Keratinocyte (primary cell): ENCODE measurements at regions not wholly inside any gene's neighbourhood (a gene's known extent, or its start where the extent isn't known, plus 50 kb on each side); places are given as distances from the start of the nearest gene placed in this dataset.
"Not testable (repeated sequence)": the region's sequence is repeated elsewhere in the genome, so short reads cannot be mapped to it uniquely, and the experiment has no call there.

Experiments used
- DNase-seq: peaks from one replicate; pipeline ENCODE4 v3.0.0-alpha.2; 2011; ENCODE audit warnings: low read depth, missing footprints, low spot score
- FAIRE-seq: peaks from 2 replicates; lab custom pipeline; 2011; peaks lifted over from hg19 to GRCh38; lab: Jason Lieb, UNC
- H2AFZ ChIP-seq: 2 replicates; pipeline ENCODE4 v1.6.0; 2012; ENCODE audit warnings: low read length, control low read depth, inconsistent platforms; ENCODE audit not compliant: control insufficient read depth
- H3K27ac ChIP-seq: 2 replicates; pipeline ENCODE4 v1.5.1; 2011; ENCODE audit warnings: low read length; ENCODE audit not compliant: control insufficient read depth, insufficient read depth
- H3K27me3 ChIP-seq: 3 replicates; pipeline ENCODE4 v1.6.0; 2011; ENCODE audit warnings: low read length; ENCODE audit not compliant: control insufficient read depth, insufficient read depth; ENCODE audit errors: extremely low read depth
- H3K36me3 ChIP-seq, 2 experiments: 2 replicates in 1 of 2; 3 replicates in 1 of 2; pipeline ENCODE4 v1.5.1; 2011; ENCODE audit warnings: low read length in 2 of 2, mild to moderate bottlenecking in 1 of 2; ENCODE audit not compliant: control insufficient read depth in 2 of 2, insufficient read depth in 2 of 2; ENCODE audit errors: extremely low read depth in 1 of 2
- H3K4me1 ChIP-seq: 3 replicates; pipeline ENCODE4 v1.5.1; 2011; ENCODE audit warnings: low read length; ENCODE audit not compliant: control insufficient read depth, insufficient read depth; ENCODE audit errors: extremely low read depth
- H3K4me2 ChIP-seq: 3 replicates; pipeline ENCODE4 v1.6.0; 2011; ENCODE audit warnings: low read depth, low read length; ENCODE audit not compliant: control insufficient read depth, insufficient read depth; ENCODE audit errors: extremely low read depth
- H3K4me3 ChIP-seq, 3 experiments: fragments of 200-600 bp in 1 of 3; sonication (generic) in 1 of 3; 2 replicates in 2 of 3; 3 replicates in 1 of 3; pipeline ENCODE4 v1.5.1; 2011 to 2016; ENCODE audit warnings: low read length in 3 of 3, mild to moderate bottlenecking in 3 of 3, control low read depth in 2 of 3, inconsistent platforms in 1 of 3, low read depth in 1 of 3, mixed read lengths in 1 of 3, mixed run types in 1 of 3, moderate library complexity in 1 of 3; ENCODE audit not compliant: control insufficient read depth in 2 of 3, insufficient read depth in 2 of 3; ENCODE audit errors: extremely low read depth in 1 of 3
- H3K79me2 ChIP-seq: 2 replicates; pipeline ENCODE4 v1.6.0; 2012; ENCODE audit warnings: low read length; ENCODE audit not compliant: control insufficient read depth, insufficient read depth
- H3K9ac ChIP-seq: 3 replicates; pipeline ENCODE4 v1.6.0; 2011; ENCODE audit warnings: low read length; ENCODE audit not compliant: control insufficient read depth, insufficient read depth; ENCODE audit errors: extremely low read depth
- H3K9me1 ChIP-seq: 3 replicates; pipeline ENCODE4 v1.6.0; 2011; ENCODE audit warnings: low read length; ENCODE audit not compliant: control insufficient read depth, insufficient read depth; ENCODE audit errors: extremely low read depth
- H3K9me3 ChIP-seq: 2 replicates; pipeline ENCODE4 v1.5.1; 2012; ENCODE audit warnings: low read depth, low read length; ENCODE audit not compliant: control insufficient read depth
- H4K20me1 ChIP-seq: 3 replicates; pipeline ENCODE4 v1.6.0; 2011; ENCODE audit warnings: low read length; ENCODE audit not compliant: control insufficient read depth, insufficient read depth; ENCODE audit errors: extremely low read depth
- CTCF ChIP-seq, 3 experiments: IDR thresholded peaks in 1 of 3; conservative IDR thresholded peaks in 1 of 3; optimal IDR thresholded peaks in 1 of 3; 2 replicates in 2 of 3; 3 replicates in 1 of 3; pipeline versions ENCODE3 to v1.5.1; 2011; ENCODE audit warnings: low read length in 3 of 3, mild to moderate bottlenecking in 3 of 3, moderate library complexity in 2 of 3, control low read depth in 1 of 3, inconsistent platforms in 1 of 3; ENCODE audit not compliant: insufficient read depth in 2 of 3; ENCODE audit errors: extremely low read depth in 1 of 3
- EZH2 ChIP-seq: IDR thresholded peaks from one replicate; pipeline ENCODE4 v1.6.1; 2012; ENCODE audit warnings: inconsistent platforms, mild to moderate bottlenecking, low read length, moderate library complexity
- dilution Hi-C: fragments of 300-500 bp; cut with MboI; formaldehyde crosslinking; loops from one replicate; pipeline ENCODE4 v1.7.0; 2020; ENCODE audit warnings: low sequenced_read_pairs; ENCODE audit not compliant: extremely low pct_ligation_motif_present

DNA sequence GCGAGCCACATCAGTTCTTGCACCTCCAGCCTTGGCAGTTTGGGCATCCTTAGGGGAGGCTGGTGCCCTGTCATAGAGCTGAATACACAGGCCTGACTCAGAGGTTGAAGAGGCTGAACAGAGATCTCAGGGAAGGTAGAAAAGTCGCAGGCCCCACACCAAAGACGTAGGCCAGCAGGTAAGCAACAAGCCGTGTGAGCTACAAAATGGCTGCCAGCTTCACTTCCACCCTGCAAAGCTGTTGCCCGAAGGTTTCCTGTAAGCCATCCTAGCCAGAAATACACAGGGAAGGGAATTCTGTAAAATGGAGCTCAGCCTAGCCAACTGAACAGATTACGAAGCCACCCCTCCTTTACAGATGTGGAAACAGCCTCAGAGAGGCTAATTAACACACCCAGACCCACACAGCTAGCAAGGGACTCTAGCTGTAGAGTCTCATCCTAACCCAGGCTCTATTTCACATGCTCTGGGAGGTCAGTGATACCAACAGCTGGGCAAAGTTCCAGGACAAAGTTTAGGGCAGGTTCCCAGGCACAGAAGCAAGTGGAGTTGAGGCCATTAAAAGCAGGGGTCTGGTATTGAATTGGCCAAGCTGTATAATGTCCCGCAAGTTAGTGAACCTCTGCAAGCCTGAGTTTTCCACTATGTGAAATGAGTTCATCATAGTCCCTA lies 66.3 kb upstream of the RASGRF1 start:
- Histone ChIP-seq H3K79me2 (no peaks in the 10 kb centered on the region), H3K9me1 (no peaks in the 10 kb centered on the region), H3K36me3 (no peaks in the 10 kb centered on the region), H2AFZ (no peak overlapping the region), H3K27ac (no peak overlapping the region), H3K4me3 (no peak overlapping the region), H3K9me3 (no peaks in the 10 kb centered on the region), H4K20me1 (peaks cover 2% of the 10 kb centered on the region), H3K4me1 (no peaks in the 10 kb centered on the region), H3K9ac (no peak overlapping the region), H3K4me2 (no peak overlapping the region), H3K27me3 (peaks cover 4% of the 10 kb centered on the region)
- dilution Hi-C loops = no loop called here
- no peak for FAIRE-seq
- no peak for DNase-seq
- TF ChIP-seq CTCF (optimal IDR thresholded peaks at IDR 0.05 in 1 of 3, IDR thresholded peaks at IDR 0.05 in 1 of 3, conservative IDR thresholded peaks at IDR 0.05 in 1 of 3; ENCODE audit: extremely low read depth in 1 of 3, insufficient read depth in 2 of 3, low read length in 3 of 3) = no peak
- TF ChIP-seq EZH2 = no peak

GRCh38 chr15:79154483-79155135 lies 64.0 kb upstream of the RASGRF1 start:
- no peaks in the 10 kb centered on the region for H3K79me2 ChIP-seq
- no peaks in the 10 kb centered on the region for H3K36me3 ChIP-seq
- no peak for FAIRE-seq
- no peak for DNase-seq
- H3K9ac ChIP-seq = no peak overlapping the region
- no peaks in the 10 kb centered on the region for H3K9me3 ChIP-seq
- H3K4me3 ChIP-seq = no peak overlapping the region
- H2AFZ ChIP-seq = no peak overlapping the region
- TF ChIP-seq EZH2 (no peak), CTCF (optimal IDR thresholded peaks at IDR 0.05 in 1 of 3, IDR thresholded peaks at IDR 0.05 in 1 of 3, conservative IDR thresholded peaks at IDR 0.05 in 1 of 3; ENCODE audit: extremely low read depth in 1 of 3, insufficient read depth in 2 of 3, low read length in 3 of 3) (no peak)
- H3K4me2 ChIP-seq = no peak overlapping the region
- H3K4me1 ChIP-seq = no peaks in the 10 kb centered on the region
- H3K27me3 ChIP-seq = peaks cover 4% of the 10 kb centered on the region
- dilution Hi-C loops = no loop called here
- peaks cover 2% of the 10 kb centered on the region for H4K20me1 ChIP-seq
- no peak overlapping the region for H3K27ac ChIP-seq
- H3K9me1 ChIP-seq = no peaks in the 10 kb centered on the region

DNA sequence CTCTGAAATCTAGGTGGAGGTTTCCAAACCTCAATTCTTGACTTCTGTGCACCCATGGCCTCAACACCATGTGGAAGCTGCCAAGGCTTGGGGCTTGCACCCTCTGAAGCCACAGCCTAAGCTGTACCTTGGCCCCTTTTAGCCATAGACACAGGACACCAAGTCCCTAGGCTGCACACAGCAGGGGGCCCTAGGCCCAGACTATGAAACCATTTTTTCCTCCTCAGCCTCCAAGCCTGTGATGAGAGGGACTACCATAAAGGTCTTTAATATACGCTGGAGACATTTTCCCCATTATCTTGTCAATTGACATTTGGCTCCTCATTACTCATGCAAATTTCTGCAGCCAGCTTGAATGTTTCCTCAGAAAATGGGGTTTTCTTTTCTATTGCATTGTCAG lies 53.7 kb upstream of the RASGRF1 start:
- H3K79me2 ChIP-seq, dilution Hi-C loops, H4K20me1 ChIP-seq, H3K27me3 ChIP-seq, H2AFZ ChIP-seq, H3K4me3 ChIP-seq, DNase-seq, H3K27ac ChIP-seq, H3K36me3 ChIP-seq, H3K4me1 ChIP-seq, H3K9me1 ChIP-seq, H3K4me2 ChIP-seq, H3K9ac ChIP-seq, FAIRE-seq, H3K9me3 ChIP-seq: not testable (repeated sequence)
